Sciatic nerve (tissue), 2 donors: ENCODE measurements at regions not wholly inside any gene's neighbourhood (a gene's known extent, or its start where the extent isn't known, plus 50 kb on each side); places are given as distances from the start of the nearest gene placed in this dataset.
"Not testable (repeated sequence)": the region's sequence is repeated elsewhere in the genome, so short reads cannot be mapped to it uniquely, and the experiment has no call there.

Source experiments
- ATAC-seq: fragments of 200-7000 bp; cut with Tn5 transposase; one replicate; pipeline ENCODE4 v1.9.1; 2020; ENCODE audit warnings: mild to moderate bottlenecking, moderate library complexity
- DNase-seq: peaks from one replicate; pipeline ENCODE4 v3.0.0-alpha.2; 2020; ENCODE audit warnings: low spot score
- intact Hi-C: fragments of 100-400 bp; cut with DNase I; formaldehyde crosslinking; loops from one replicate; pipeline ENCODE4 v1.14.2; 2022
- donor health status: DM: no; HTN: no; CAD: no.
- donor health status: DM: no; HTN: no; CAD: no.

- ATAC-seq = no peak
- intact Hi-C loops = loop anchor here (5.0 kb wide), 2 partner anchors 98 to 168 kb away; no protein-coding TSS in a partner anchor
- DNase-seq = peak; percentile 60
Observed at GRCh38 chr17:77328823-77329740, 188.3 kb downstream of the SEC14L1 start.

GRCh38 chr17:77329741-77330531 is 189.2 kb downstream of the SEC14L1 start:
- ATAC-seq (no peak), DNase-seq (peak; percentile 58)
- intact Hi-C loops = loop anchor here (5.0 kb wide), 2 partner anchors 97 to 167 kb away; no protein-coding TSS in a partner anchor

GRCh38 chr17:77330602-77331081 is 189.9 kb downstream of the SEC14L1 start:
- peak; percentile 60 for DNase-seq
- intact Hi-C loops = no loop called here
- no peak for ATAC-seq

- DNase-seq (peak; percentile 98), ATAC-seq (peak; percentile 86)
- intact Hi-C loops = no loop called here
Observed at GRCh38 chr17:77331301-77331864, 190.6 kb downstream of the SEC14L1 start.

- ATAC-seq = no peak
- intact Hi-C loops = no loop called here
- peak; percentile 53 for DNase-seq
Observed at GRCh38 chr17:77332034-77332971, 191.5 kb downstream of the SEC14L1 start.

- DNase-seq (peak; percentile 51), ATAC-seq (no peak)
- intact Hi-C loops = no loop called here
Observed at GRCh38 chr17:77332981-77333685, 192.4 kb downstream of the SEC14L1 start.

- DNase-seq = peak; percentile 3
- ATAC-seq = no peak
- intact Hi-C loops = no loop called here
Observed at GRCh38 chr17:77337150-77337549, 196.4 kb downstream of the SEC14L1 start.

GRCh38 chr17:77341069-77341541 is 200.3 kb downstream of the SEC14L1 start:
- intact Hi-C loops = no loop called here
- peak; percentile 11 for ATAC-seq
- DNase-seq = no peak

GRCh38 chr17:77342656-77342990 is 201.9 kb downstream of the SEC14L1 start:
- peak; percentile 19 for DNase-seq
- intact Hi-C loops, ATAC-seq: not testable (repeated sequence)

- no peak for ATAC-seq
- DNase-seq = peak; percentile 10
- intact Hi-C loops = no loop called here
Observed at GRCh38 chr17:77343031-77343800, 202.4 kb downstream of the SEC14L1 start.

- intact Hi-C loops = no loop called here
- DNase-seq (no peak), ATAC-seq (no peak)
Observed at GRCh38 chr17:77344038-77344437, 203.3 kb downstream of the SEC14L1 start.

- intact Hi-C loops = no loop called here
- DNase-seq (peak; percentile 55), ATAC-seq (peak; percentile 26)
Observed at GRCh38 chr17:77345260-77345910, 204.6 kb downstream of the SEC14L1 start.

- intact Hi-C loops = no loop called here
- peak; percentile 3 for DNase-seq
- ATAC-seq = no peak
Observed at GRCh38 chr17:77346765-77347164, 206.0 kb downstream of the SEC14L1 start.

- ATAC-seq (no peak), DNase-seq (no peak)
- intact Hi-C loops = no loop called here
Observed at GRCh38 chr17:77347544-77347943, 206.8 kb downstream of the SEC14L1 start.

- DNase-seq = peak; percentile 43
- intact Hi-C loops = no loop called here
- peak; percentile 57 for ATAC-seq
Observed at GRCh38 chr17:77349976-77350830, 209.4 kb downstream of the SEC14L1 start.

GRCh38 chr17:77352441-77352840 is 211.7 kb downstream of the SEC14L1 start:
- ATAC-seq (no peak), DNase-seq (peak; percentile 55)
- intact Hi-C loops = no loop called here
